VCaP (cell line): ENCODE measurements at regions not wholly inside any gene's neighbourhood (a gene's known extent, or its start where the extent isn't known, plus 50 kb on each side); places are given as distances from the start of the nearest gene placed in this dataset.
A peak's percentile ranks its signal among the peaks of the same experiment; 100 is the strongest.

Source experiments
- H3K27ac ChIP-seq: fragments of 450-650 bp; 2 replicates; pipeline ENCODE4 v1.5.1; 2017
- CTCF ChIP-seq: fragments of 450-650 bp; conservative IDR thresholded peaks from 2 replicates; pipeline ENCODE4 v1.5.1; 2017; ENCODE audit warnings: mild to moderate bottlenecking, moderate library complexity

GRCh38 chr18:45163871-45164270, 451.4 kb upstream of the SLC14A2 start:
- no peak overlapping the region for H3K27ac ChIP-seq
- no peak for TF ChIP-seq CTCF

GRCh38 chr18:45164551-45164950, 450.7 kb upstream of the SLC14A2 start:
- TF ChIP-seq CTCF = no peak
- H3K27ac ChIP-seq = no peak overlapping the region

- no peak for TF ChIP-seq CTCF
- H3K27ac ChIP-seq = no peak overlapping the region
Observed at GRCh38 chr18:45165176-45165713, 450.0 kb upstream of the SLC14A2 start.

- peak overlapping the region; percentile 45; the same call in 1 of the 2 replicates for H3K27ac ChIP-seq
- no peak for TF ChIP-seq CTCF
Observed at GRCh38 chr18:45165871-45166270, 449.4 kb upstream of the SLC14A2 start.

GRCh38 chr18:45166341-45166835, 448.9 kb upstream of the SLC14A2 start:
- peak overlapping the region; percentile 45 for H3K27ac ChIP-seq
- TF ChIP-seq CTCF = no peak

GRCh38 chr18:45166836-45167551, 448.3 kb upstream of the SLC14A2 start:
- H3K27ac ChIP-seq = peak overlapping the region; percentile 45
- no peak for TF ChIP-seq CTCF

- no peak for TF ChIP-seq CTCF
- H3K27ac ChIP-seq = peak overlapping the region; percentile 45
Observed at GRCh38 chr18:45167631-45168280, 447.5 kb upstream of the SLC14A2 start.
